A673 (cell line): ENCODE measurements at regions not wholly inside any gene's neighbourhood (a gene's known extent, or its start where the extent isn't known, plus 50 kb on each side); places are given as distances from the start of the nearest gene placed in this dataset.

Experiments used
- BruUV-seq: library from RNA; stranded (reverse); fragments of 400-500 nt; replicated peaks from 2 replicates; lab custom pipeline; 2021; lab: Mats Ljungman, UMichigan
- CTCF ChIA-PET: fragments of 300-600 bp; sonication (Branson Sonifier 250); formaldehyde crosslinking; loops from one replicate; lab custom pipeline; 2022; ENCODE audit warnings: antibody characterized with exemption; lab: Charles Lee
- POLR2A ChIA-PET: fragments of 300-600 bp; sonication (Branson Sonifier 250); formaldehyde crosslinking; loops from one replicate; lab custom pipeline; 2022; ENCODE audit warnings: antibody characterized with exemption; ENCODE audit not compliant: low non-redundant PET; lab: Charles Lee
- DNase-seq: peaks from one replicate; pipeline ENCODE4 v3.0.0-alpha.2; 2015; ENCODE audit warnings: low spot score
- H3K27ac ChIP-seq: fragments of 200-600 bp; sonication (generic); 2 replicates; pipeline ENCODE4 v1.5.1; 2016; ENCODE audit warnings: mixed run types, low read depth, mild to moderate bottlenecking, mixed read lengths, antibody characterized with exemption, low read length; ENCODE audit not compliant: poor library complexity, severe bottlenecking
- H3K27me3 ChIP-seq: fragments of 200-600 bp; sonication (generic); replicated peaks from 2 replicates; pipeline ENCODE4 v1.6.1; 2017; ENCODE audit warnings: mixed run types, low read depth, mild to moderate bottlenecking, mixed read lengths, antibody characterized with exemption, low read length; ENCODE audit not compliant: insufficient read depth, poor library complexity
- H3K36me3 ChIP-seq: fragments of 200-600 bp; sonication (generic); 2 replicates; pipeline ENCODE4 v1.6.1; 2016; ENCODE audit warnings: mixed run types, mild to moderate bottlenecking, mixed read lengths, antibody characterized with exemption, low read length; ENCODE audit not compliant: insufficient read depth, poor library complexity, severe bottlenecking
- H3K4me1 ChIP-seq: fragments of 200-600 bp; sonication (generic); 2 replicates; pipeline ENCODE4 v1.6.1; 2017; ENCODE audit warnings: mixed run types, mild to moderate bottlenecking, mixed read lengths, antibody characterized with exemption, low read length; ENCODE audit not compliant: insufficient read depth, poor library complexity, severe bottlenecking
- H3K4me3 ChIP-seq: fragments of 200-600 bp; sonication (generic); 2 replicates; pipeline ENCODE4 v1.5.1; 2016; ENCODE audit warnings: low read depth, mixed run types, mild to moderate bottlenecking, mixed read lengths, low read length; ENCODE audit not compliant: poor library complexity, severe bottlenecking
- H3K9me3 ChIP-seq: fragments of 200-600 bp; sonication (generic); 2 replicates; pipeline ENCODE4 v1.6.1; 2016; ENCODE audit warnings: mixed run types, low read depth, mild to moderate bottlenecking, mixed read lengths, antibody characterized with exemption, low read length; ENCODE audit not compliant: poor library complexity, severe bottlenecking
- CTCF ChIP-seq: fragments of 300-800, 200-600 bp; sonication (generic); conservative IDR thresholded peaks from 2 replicates; pipeline ENCODE4 v1.5.1; 2017; ENCODE audit warnings: low read depth, mild to moderate bottlenecking, antibody characterized with exemption, low read length, moderate library complexity, mixed read lengths
- EZH2 ChIP-seq: fragments of 200-600 bp; sonication (generic); IDR thresholded peaks from 2 replicates; pipeline ENCODE4 v1.6.1; 2017; ENCODE audit warnings: borderline replicate concordance, low read depth, mild to moderate bottlenecking, mixed read lengths, antibody characterized with exemption, low read length; ENCODE audit not compliant: poor library complexity, severe bottlenecking
- intact Hi-C: fragments of 100-400 bp; cut with micrococcal nuclease; formaldehyde crosslinking; loops from one replicate; pipeline ENCODE4 v1.10.0; 2022; ENCODE audit not compliant: unreplicated experiment

DNA sequence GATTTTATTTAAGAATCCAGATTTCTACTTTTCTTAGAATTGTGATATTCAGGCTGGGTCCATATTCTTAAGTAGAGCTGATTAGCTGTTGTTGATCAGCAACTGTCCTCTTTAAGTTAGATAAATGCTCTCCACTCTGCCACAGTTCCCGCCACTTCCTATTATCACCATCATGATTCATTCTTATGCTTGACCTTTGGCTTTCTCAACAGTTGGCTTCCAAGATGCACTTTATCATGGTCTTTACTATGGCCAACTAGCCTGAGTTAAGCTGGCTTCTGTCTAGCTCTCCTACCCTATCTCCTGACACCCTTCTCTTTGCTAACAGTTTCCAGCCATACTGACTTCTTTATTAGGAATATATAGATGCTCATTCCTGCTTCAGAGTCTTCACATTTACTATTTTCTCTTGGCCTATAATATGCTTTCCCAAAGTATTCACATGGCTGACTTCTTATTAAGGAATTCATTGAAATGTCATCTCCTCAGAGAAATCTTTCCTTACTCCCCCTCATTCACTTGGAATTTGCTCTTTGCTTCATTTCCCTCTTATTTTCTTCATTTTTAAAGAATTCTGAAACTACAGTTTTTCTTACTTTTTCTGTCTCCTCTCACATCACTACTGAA, 149.0 kb upstream of the IGF1 start:
- TF ChIP-seq EZH2 (no peak), CTCF (no peak)
- H3K4me3 ChIP-seq = no peak overlapping the region
- H3K27ac ChIP-seq = no peak overlapping the region
- DNase-seq = no peak
- CTCF ChIA-PET = no interaction called here
- peaks cover 4% of the 10 kb centered on the region for H3K9me3 ChIP-seq
- POLR2A ChIA-PET = no interaction called here
- intact Hi-C loops = no loop called here
- H3K27me3 ChIP-seq = no peaks in the 10 kb centered on the region
- no peaks in the 10 kb centered on the region for H3K4me1 ChIP-seq
- no peaks in the 10 kb centered on the region for H3K36me3 ChIP-seq
- BruUV-seq = no TSS peak

DNA sequence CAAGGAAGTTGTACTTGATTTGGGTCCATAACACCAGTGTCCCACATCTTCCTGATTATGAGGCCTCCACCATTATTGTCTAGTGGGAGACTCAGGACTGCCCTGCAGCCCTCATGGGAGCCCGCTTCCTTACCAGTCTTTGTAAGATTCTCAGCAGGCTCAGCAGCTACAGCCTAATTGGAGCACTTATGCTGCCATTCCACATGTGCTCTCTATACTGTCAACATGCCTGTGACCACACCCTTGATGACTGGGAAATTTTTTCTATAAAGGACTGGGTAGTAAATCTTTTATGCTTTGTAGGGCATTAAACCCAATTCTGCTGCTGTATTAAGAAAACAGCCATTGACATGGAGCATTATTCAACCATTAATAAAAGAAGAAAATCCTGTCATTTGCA, 145.5 kb upstream of the IGF1 start:
- intact Hi-C loops = no loop called here
- Histone ChIP-seq H3K4me1 (no peaks in the 10 kb centered on the region), H3K9me3 (peaks cover 4% of the 10 kb centered on the region), H3K27ac (no peak overlapping the region), H3K36me3 (no peaks in the 10 kb centered on the region), H3K4me3 (no peak overlapping the region), H3K27me3 (no peaks in the 10 kb centered on the region)
- no peak for DNase-seq
- BruUV-seq = no TSS peak
- TF ChIP-seq CTCF (no peak), EZH2 (no peak)
- CTCF ChIA-PET = no interaction called here
- POLR2A ChIA-PET = no interaction called here

GRCh38 chr12:102622618-102623017, 142.3 kb upstream of the IGF1 start:
- no peak for DNase-seq
- H3K9me3 ChIP-seq = peaks cover 4% of the 10 kb centered on the region
- H3K27me3 ChIP-seq = no peaks in the 10 kb centered on the region
- H3K4me1 ChIP-seq = no peaks in the 10 kb centered on the region
- H3K4me3 ChIP-seq = no peak overlapping the region
- no peaks in the 10 kb centered on the region for H3K36me3 ChIP-seq
- CTCF ChIA-PET = no interaction called here
- POLR2A ChIA-PET = no interaction called here
- BruUV-seq = no TSS peak
- H3K27ac ChIP-seq = no peak overlapping the region
- intact Hi-C loops = no loop called here
- TF ChIP-seq CTCF (no peak), EZH2 (no peak)
